Thyroid gland (tissue), 4 donors: ENCODE measurements at regions not wholly inside any gene's neighbourhood (a gene's known extent, or its start where the extent isn't known, plus 50 kb on each side); places are given as distances from the start of the nearest gene placed in this dataset.

Source experiments
- DNase-seq, 2 donors: peaks; one replicate each; pipeline ENCODE4 v3.0.0-alpha.2; 2019
- H3K27ac ChIP-seq, 3 donors: fragments of 200-600 bp; sonication (generic); 1 replicate in 2 of 3; 2 replicates in 1 of 3; pipeline ENCODE4 v1.5.1; 2016 to 2019; ENCODE audit warnings: mild to moderate bottlenecking in 1 of 3, moderate library complexity in 1 of 3
- H3K27me3 ChIP-seq: fragments of 200-600 bp; sonication (generic); one replicate; pipeline ENCODE4 v1.5.1; 2019
- H3K36me3 ChIP-seq, 2 donors: fragments of 200-600 bp; sonication (generic); one replicate each; pipeline ENCODE4 v1.5.1; 2016 to 2019
- H3K4me1 ChIP-seq, 2 donors: fragments of 200-600 bp; sonication (generic); one replicate each; pipeline ENCODE4 v1.5.1; 2017 to 2019
- H3K4me3 ChIP-seq, 3 donors: fragments of 200-600 bp; sonication (generic); replicated peaks in 1 of 3; 1 replicate in 2 of 3; 2 replicates in 1 of 3; pipeline ENCODE4 v1.5.1; 2016; ENCODE audit warnings: mild to moderate bottlenecking in 1 of 3
- H3K9me3 ChIP-seq: fragments of 200-600 bp; sonication (generic); one replicate; pipeline ENCODE4 v1.5.1; 2017
- POLR2A ChIP-seq, 2 donors: fragments of 450-650 bp; IDR thresholded peaks; one replicate each; pipeline ENCODE4 v1.6.1; 2017; ENCODE audit warnings: antibody characterized with exemption in 2 of 2, mild to moderate bottlenecking in 2 of 2, moderate library complexity in 1 of 2
- WGBS, 2 donors: methylation state at CpG; one replicate each; pipeline ENCODE4 v1.1.5; 2017; 5-methylcytosine and 5-hydroxymethylcytosine counted together
- intact Hi-C: fragments of 100-400 bp; cut with DNase I; formaldehyde crosslinking; loops from one replicate; pipeline ENCODE4 v1.15.1; 2023
- TF ChIP-seq, protein P1 (sequence below), 6 experiments: fragments of 200-600 bp in 3 of 6; fragments of 450-650 bp in 3 of 6; sonication (generic) in 3 of 6; IDR thresholded peaks; one replicate each; pipeline ENCODE4 v1.5.1; 2016 to 2019; ENCODE audit warnings: antibody characterized with exemption in 6 of 6, mild to moderate bottlenecking in 2 of 6, inconsistent platforms in 1 of 6, moderate library complexity in 1 of 6

DNA sequence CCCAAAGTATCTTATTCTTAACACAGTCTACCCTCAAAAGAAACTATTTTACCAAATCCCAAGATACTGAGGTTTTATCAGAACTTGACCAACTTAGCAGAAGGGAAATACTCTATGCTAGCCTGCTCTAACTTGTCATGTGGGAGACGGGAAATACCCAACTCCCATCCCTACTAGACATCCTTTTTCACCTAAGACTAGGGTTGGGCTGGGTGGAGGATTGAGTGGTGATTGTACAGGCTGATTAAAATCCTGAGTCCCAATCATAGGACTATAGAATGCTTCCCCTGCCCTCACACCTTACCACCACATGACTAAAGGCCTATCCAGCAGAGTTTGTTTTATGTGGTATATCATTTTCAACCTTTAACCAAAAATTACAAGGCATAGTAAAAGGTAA, 786.5 kb downstream of the TAF11L14 start:
- no peaks in the 10 kb centered on the region for H3K27me3 ChIP-seq
- H3K4me1 ChIP-seq, result no peaks in the 10 kb centered on the region
- TF ChIP-seq, protein P1, sequence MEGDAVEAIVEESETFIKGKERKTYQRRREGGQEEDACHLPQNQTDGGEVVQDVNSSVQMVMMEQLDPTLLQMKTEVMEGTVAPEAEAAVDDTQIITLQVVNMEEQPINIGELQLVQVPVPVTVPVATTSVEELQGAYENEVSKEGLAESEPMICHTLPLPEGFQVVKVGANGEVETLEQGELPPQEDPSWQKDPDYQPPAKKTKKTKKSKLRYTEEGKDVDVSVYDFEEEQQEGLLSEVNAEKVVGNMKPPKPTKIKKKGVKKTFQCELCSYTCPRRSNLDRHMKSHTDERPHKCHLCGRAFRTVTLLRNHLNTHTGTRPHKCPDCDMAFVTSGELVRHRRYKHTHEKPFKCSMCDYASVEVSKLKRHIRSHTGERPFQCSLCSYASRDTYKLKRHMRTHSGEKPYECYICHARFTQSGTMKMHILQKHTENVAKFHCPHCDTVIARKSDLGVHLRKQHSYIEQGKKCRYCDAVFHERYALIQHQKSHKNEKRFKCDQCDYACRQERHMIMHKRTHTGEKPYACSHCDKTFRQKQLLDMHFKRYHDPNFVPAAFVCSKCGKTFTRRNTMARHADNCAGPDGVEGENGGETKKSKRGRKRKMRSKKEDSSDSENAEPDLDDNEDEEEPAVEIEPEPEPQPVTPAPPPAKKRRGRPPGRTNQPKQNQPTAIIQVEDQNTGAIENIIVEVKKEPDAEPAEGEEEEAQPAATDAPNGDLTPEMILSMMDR (IDR thresholded peaks at IDR 0.05), result no peak
- no peak for TF ChIP-seq POLR2A (IDR thresholded peaks at IDR 0.05)
- no peak overlapping the region for H3K4me3 ChIP-seq
- intact Hi-C loops, result no loop called here
- WGBS, 2 donors, result 83 to 93% methylated on average over 1 of the region's 1 CpG
- H3K36me3 ChIP-seq, result no peaks in the 10 kb centered on the region
- H3K27ac ChIP-seq, result no peak overlapping the region
- H3K9me3 ChIP-seq, result no peaks in the 10 kb centered on the region
- DNase-seq, result no peak

DNA sequence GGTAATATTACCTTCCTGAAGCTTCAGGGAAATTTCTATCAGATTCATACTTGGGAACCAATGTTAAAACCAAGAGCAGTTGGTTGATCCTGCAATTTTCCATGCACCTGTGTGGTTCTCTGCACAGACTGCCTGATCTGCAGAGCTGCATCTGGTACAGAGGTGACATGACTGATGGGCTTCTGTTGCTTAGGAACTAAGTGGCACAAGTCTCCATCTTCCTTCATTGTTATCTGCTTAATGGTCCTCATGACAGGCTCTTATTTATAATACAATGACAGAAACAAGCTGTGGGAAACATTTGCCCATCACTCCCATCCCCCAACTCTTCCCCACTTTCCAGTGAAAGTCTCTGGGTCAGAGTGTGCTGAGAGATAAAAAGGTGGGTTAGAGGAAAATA, 799.1 kb downstream of the TAF11L14 start:
- Histone ChIP-seq H3K9me3 (no peaks in the 10 kb centered on the region), H3K36me3 (no peaks in the 10 kb centered on the region), H3K4me1 (no peaks in the 10 kb centered on the region), H3K4me3 (no peak overlapping the region), H3K27ac (no peak overlapping the region), H3K27me3 (no peaks in the 10 kb centered on the region)
- no peak for TF ChIP-seq POLR2A (IDR thresholded peaks at IDR 0.05)
- TF ChIP-seq, protein P1 (IDR thresholded peaks at IDR 0.05), result no peak
- intact Hi-C loops, result no loop called here
- no peak for DNase-seq

DNA sequence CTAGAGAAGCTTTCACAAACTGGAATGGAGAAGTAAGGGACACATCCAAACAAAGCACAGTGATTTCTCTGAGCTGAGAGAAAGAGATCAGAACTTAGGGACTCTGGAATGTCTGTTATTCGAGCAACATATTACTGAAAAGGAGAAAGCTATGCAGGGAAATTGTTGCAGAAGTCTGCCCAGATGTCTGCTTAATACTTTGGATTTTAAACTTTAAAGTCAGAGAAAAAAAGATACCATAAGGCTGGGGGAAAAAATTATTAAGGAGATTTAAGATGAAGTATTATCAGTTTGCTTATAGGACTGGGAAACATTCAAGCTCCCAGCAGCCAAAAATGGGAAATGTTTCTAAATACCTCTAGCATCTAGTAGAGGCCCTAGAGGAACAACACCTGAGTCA, 803.9 kb downstream of the TAF11L14 start:
- no peak overlapping the region for H3K27ac ChIP-seq
- no peaks in the 10 kb centered on the region for H3K9me3 ChIP-seq
- 52 to 53% methylated on average over 1 of the region's 1 CpG for WGBS, 2 donors
- no peak for DNase-seq
- H3K27me3 ChIP-seq, result no peaks in the 10 kb centered on the region
- H3K4me1 ChIP-seq, result no peaks in the 10 kb centered on the region
- no peak for TF ChIP-seq POLR2A (IDR thresholded peaks at IDR 0.05)
- TF ChIP-seq, protein P1 (IDR thresholded peaks at IDR 0.05), result no peak
- no peaks in the 10 kb centered on the region for H3K36me3 ChIP-seq
- no peak overlapping the region for H3K4me3 ChIP-seq
- intact Hi-C loops, result no loop called here

DNA sequence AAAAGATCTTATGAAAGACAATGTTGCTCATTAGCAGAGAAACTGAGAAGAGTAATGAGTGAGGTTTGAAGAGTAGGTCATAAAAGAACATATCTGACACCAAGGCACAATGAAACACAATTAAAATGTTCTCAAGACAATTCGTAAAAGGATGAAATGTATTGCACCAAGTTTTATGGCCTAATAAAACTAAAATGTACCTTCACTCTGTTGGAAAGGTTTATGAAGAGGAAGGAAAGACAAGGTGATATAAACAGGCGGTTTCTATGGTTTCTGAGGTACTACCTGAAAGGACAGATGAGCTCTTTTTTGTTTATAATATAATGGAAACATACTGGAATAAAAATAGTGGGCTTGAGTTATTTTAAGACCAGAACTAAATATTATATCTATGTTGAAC, 821.3 kb downstream of the TAF11L14 start:
- no peak overlapping the region for H3K4me3 ChIP-seq
- WGBS, 2 donors, result 86 to 87% methylated on average over 2 of the region's 2 CpGs

DNA sequence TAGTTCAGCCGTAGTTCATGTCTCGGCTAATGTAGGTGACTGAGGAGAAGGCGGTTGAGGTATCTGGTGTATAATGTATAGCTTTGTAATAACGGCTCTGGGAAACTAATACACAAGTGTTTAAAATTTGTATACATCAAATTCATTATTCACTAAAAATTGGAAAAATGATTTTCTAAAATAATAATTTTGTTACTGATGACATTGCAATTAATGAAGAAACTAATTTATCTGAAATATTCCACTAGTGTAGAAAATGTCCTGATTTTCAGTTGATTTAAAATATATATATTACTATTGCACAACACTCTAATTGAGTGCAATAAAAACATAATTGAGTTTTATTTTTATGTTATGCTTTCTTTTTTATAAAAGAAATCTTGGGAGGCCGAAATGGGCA, 823.0 kb downstream of the TAF11L14 start:
- Histone ChIP-seq H3K4me3 (no peak overlapping the region), H3K27ac (no peak overlapping the region), H3K9me3 (no peaks in the 10 kb centered on the region), H3K36me3 (no peaks in the 10 kb centered on the region), H3K4me1 (peaks cover 0 to 4% of the 10 kb centered on the region in 2 donors), H3K27me3 (no peaks in the 10 kb centered on the region)
- WGBS, 2 donors, result 94 to 97% methylated on average over 5 of the region's 5 CpGs
- intact Hi-C loops, result no loop called here
- TF ChIP-seq, protein P1 (IDR thresholded peaks at IDR 0.05), result no peak
- TF ChIP-seq POLR2A (IDR thresholded peaks at IDR 0.05), result no peak
- DNase-seq, result no peak

More for the DNA sequence above, 821.3 kb downstream of the TAF11L14 start:
- Histone ChIP-seq H3K27me3 (no peaks in the 10 kb centered on the region), H3K36me3 (no peaks in the 10 kb centered on the region), H3K9me3 (no peaks in the 10 kb centered on the region), H3K27ac (no peak overlapping the region), H3K4me1 (peaks cover 0 to 4% of the 10 kb centered on the region in 2 donors)
- no peak for DNase-seq
- intact Hi-C loops, result no loop called here
- TF ChIP-seq POLR2A (IDR thresholded peaks at IDR 0.05), result no peak
- TF ChIP-seq, protein P1 (IDR thresholded peaks at IDR 0.05), result no peak
